Hepatocyte (in vitro differentiated cells): ENCODE measurements at regions not wholly inside any gene's neighbourhood (a gene's known extent, or its start where the extent isn't known, plus 50 kb on each side); places are given as distances from the start of the nearest gene placed in this dataset.

Experiments used
- DNase-seq: peaks from one replicate; pipeline ENCODE4 v3.0.0-alpha.2; 2016; ENCODE audit warnings: low spot score
- H2AFZ ChIP-seq: fragments of 200-600 bp; sonication (generic); 2 replicates; pipeline ENCODE4 v1.6.0; 2016; ENCODE audit warnings: antibody characterized with exemption, mild to moderate bottlenecking
- H3K27ac ChIP-seq: fragments of 200-600 bp; sonication (generic); 2 replicates; pipeline ENCODE4 v1.5.1; 2016; ENCODE audit warnings: mild to moderate bottlenecking
- H3K27me3 ChIP-seq: fragments of 200-600 bp; sonication (generic); 2 replicates; pipeline ENCODE4 v1.6.1; 2016
- H3K36me3 ChIP-seq: fragments of 200-600 bp; sonication (generic); replicated peaks from 2 replicates; pipeline ENCODE4 v1.5.1; 2016; ENCODE audit warnings: low read depth; ENCODE audit not compliant: insufficient read depth
- H3K4me1 ChIP-seq: fragments of 200-600 bp; sonication (generic); 2 replicates; pipeline ENCODE4 v1.5.1; 2016; ENCODE audit warnings: mild to moderate bottlenecking, moderate library complexity; ENCODE audit not compliant: insufficient read depth
- H3K4me2 ChIP-seq: fragments of 200-600 bp; sonication (generic); 2 replicates; pipeline ENCODE4 v1.6.0; 2016
- H3K4me3 ChIP-seq: fragments of 200-600 bp; sonication (generic); 2 replicates; pipeline ENCODE4 v1.5.1; 2016; ENCODE audit warnings: mild to moderate bottlenecking
- H3K79me2 ChIP-seq: fragments of 200-600 bp; sonication (generic); 2 replicates; pipeline ENCODE4 v1.6.0; 2017; ENCODE audit warnings: mild to moderate bottlenecking
- H3K9me2 ChIP-seq: fragments of 200-600 bp; sonication (generic); replicated peaks from 2 replicates; pipeline ENCODE4 v1.6.0; 2017; ENCODE audit warnings: mild to moderate bottlenecking; ENCODE audit not compliant: insufficient read depth
- H3K9me3 ChIP-seq: fragments of 200-600 bp; sonication (generic); 2 replicates; pipeline ENCODE4 v1.5.1; 2016; ENCODE audit warnings: low read depth, mild to moderate bottlenecking
- H4K20me1 ChIP-seq: fragments of 200-600 bp; sonication (generic); 2 replicates; pipeline ENCODE4 v1.6.0; 2016; ENCODE audit warnings: mild to moderate bottlenecking; ENCODE audit not compliant: insufficient read depth, poor library complexity, severe bottlenecking
- EZH2 ChIP-seq: fragments of 200-600 bp; sonication (generic); IDR thresholded peaks from 2 replicates; pipeline ENCODE4 v1.6.1; 2016; ENCODE audit warnings: antibody characterized with exemption, mild to moderate bottlenecking, borderline replicate concordance
- EZH2phosphoT487 ChIP-seq: fragments of 200-600 bp; sonication (generic); IDR thresholded peaks from one replicate; pipeline ENCODE4 v1.6.1; 2018; ENCODE audit warnings: antibody characterized with exemption, mild to moderate bottlenecking, low read depth, moderate library complexity; ENCODE audit not compliant: unreplicated experiment, severe bottlenecking
- WGBS: methylation state at CpG from one replicate; pipeline ENCODE4 v1.1.6; 2016; ENCODE audit warnings: low lambda C conversion rate; ENCODE audit errors: missing lambda C conversion rate; 5-methylcytosine and 5-hydroxymethylcytosine counted together
- TF ChIP-seq, protein P1 (sequence below): fragments of 200-600 bp; sonication (generic); IDR thresholded peaks from 2 replicates; pipeline ENCODE4 v1.5.1; 2016; ENCODE audit warnings: antibody characterized with exemption, mild to moderate bottlenecking; ENCODE audit not compliant: poor library complexity

DNA sequence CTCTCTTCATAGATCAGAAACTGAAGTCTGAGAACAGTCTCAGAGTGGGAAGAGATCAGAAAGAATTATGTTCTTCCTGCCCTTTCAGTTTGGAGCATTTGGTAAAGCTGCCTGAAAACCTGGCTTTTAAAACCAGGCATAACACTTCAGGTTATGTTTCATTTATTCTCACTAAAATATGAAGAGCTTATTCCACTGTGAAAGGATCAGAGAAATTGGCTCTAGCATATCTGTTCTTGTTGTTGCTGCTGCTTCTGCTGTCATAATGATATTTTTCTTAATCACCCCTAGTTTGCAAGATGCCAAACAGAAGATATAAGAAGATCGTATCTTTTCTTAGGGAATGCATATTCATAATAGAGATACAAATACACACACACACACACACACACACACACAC, 476.9 kb downstream of the XIRP2 start:
- Histone ChIP-seq H3K9me2 (no peaks in the 10 kb centered on the region), H3K79me2 (no peaks in the 10 kb centered on the region), H3K27me3 (no peaks in the 10 kb centered on the region), H3K36me3 (no peaks in the 10 kb centered on the region), H3K4me3 (no peak overlapping the region), H3K4me2 (no peak overlapping the region), H3K27ac (no peak overlapping the region), H3K9me3 (no peaks in the 10 kb centered on the region), H4K20me1 (no peaks in the 10 kb centered on the region), H2AFZ (no peak overlapping the region), H3K4me1 (no peaks in the 10 kb centered on the region)
- WGBS, result 95% methylated on average over 1 of the region's 1 CpG
- TF ChIP-seq EZH2, result no peak
- DNase-seq, result no peak

GRCh38 chr2:167361426-167361825, 473.1 kb downstream of the XIRP2 start:
- no peaks in the 10 kb centered on the region for H3K79me2 ChIP-seq

GRCh38 chr2:167355821-167356220, 467.5 kb downstream of the XIRP2 start:
- TF ChIP-seq EZH2phosphoT487 (no peak), EZH2 (no peak)
- TF ChIP-seq, protein P1, sequence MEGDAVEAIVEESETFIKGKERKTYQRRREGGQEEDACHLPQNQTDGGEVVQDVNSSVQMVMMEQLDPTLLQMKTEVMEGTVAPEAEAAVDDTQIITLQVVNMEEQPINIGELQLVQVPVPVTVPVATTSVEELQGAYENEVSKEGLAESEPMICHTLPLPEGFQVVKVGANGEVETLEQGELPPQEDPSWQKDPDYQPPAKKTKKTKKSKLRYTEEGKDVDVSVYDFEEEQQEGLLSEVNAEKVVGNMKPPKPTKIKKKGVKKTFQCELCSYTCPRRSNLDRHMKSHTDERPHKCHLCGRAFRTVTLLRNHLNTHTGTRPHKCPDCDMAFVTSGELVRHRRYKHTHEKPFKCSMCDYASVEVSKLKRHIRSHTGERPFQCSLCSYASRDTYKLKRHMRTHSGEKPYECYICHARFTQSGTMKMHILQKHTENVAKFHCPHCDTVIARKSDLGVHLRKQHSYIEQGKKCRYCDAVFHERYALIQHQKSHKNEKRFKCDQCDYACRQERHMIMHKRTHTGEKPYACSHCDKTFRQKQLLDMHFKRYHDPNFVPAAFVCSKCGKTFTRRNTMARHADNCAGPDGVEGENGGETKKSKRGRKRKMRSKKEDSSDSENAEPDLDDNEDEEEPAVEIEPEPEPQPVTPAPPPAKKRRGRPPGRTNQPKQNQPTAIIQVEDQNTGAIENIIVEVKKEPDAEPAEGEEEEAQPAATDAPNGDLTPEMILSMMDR, result no peak
- Histone ChIP-seq H3K4me2 (no peak overlapping the region), H3K4me1 (no peaks in the 10 kb centered on the region), H2AFZ (no peak overlapping the region), H3K9me3 (no peaks in the 10 kb centered on the region), H3K36me3 (no peaks in the 10 kb centered on the region), H3K9me2 (no peaks in the 10 kb centered on the region), H3K27ac (no peak overlapping the region), H3K79me2 (no peaks in the 10 kb centered on the region), H4K20me1 (no peaks in the 10 kb centered on the region), H3K27me3 (no peaks in the 10 kb centered on the region), H3K4me3 (no peak overlapping the region)
- DNase-seq, result no peak

More at GRCh38 chr2:167361426-167361825, 473.1 kb downstream of the XIRP2 start:
- Histone ChIP-seq H2AFZ (no peak overlapping the region), H3K27ac (no peak overlapping the region), H3K4me1 (no peaks in the 10 kb centered on the region), H4K20me1 (no peaks in the 10 kb centered on the region), H3K4me2 (no peak overlapping the region), H3K9me2 (no peaks in the 10 kb centered on the region), H3K36me3 (no peaks in the 10 kb centered on the region), H3K27me3 (no peaks in the 10 kb centered on the region), H3K9me3 (no peaks in the 10 kb centered on the region), H3K4me3 (no peak overlapping the region)
- DNase-seq, result no peak
- TF ChIP-seq EZH2 (no peak), EZH2phosphoT487 (no peak)
- TF ChIP-seq, protein P1, result no peak
- 47% methylated on average over 2 of the region's 2 CpGs for WGBS

DNA sequence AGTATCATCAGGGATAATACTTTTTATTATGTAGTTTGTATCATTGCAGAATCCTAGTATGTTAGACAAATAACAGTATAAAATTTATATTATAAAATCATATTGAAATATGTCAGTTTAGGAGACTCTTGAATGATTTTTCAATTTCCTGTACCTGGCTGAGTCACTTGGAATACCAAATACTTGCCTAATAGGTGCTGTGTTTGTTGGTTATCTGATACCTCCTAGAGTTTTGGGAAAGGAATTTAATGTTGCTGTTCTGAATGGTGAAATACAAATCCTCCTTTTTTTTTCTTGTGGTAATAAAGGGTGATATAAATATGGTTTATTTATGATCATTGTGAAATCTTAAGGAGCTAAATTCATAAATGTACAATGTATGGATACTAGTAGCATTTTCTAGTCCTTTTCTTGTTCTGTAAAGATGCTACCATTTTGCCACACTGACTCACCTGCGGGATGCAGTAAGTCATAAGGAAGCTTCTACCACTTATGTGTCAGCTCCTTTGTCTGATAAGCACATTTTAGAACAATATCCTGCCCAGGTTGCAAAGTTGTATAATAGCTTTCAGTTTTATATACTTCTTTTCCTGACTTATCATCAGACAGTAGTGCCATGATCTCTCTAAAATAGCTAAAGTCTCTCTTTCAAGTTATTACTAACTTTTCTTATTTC, 465.5 kb downstream of the XIRP2 start:
- no peaks in the 10 kb centered on the region for H3K27me3 ChIP-seq
- H3K36me3 ChIP-seq, result no peaks in the 10 kb centered on the region
- H4K20me1 ChIP-seq, result no peaks in the 10 kb centered on the region
- H3K4me3 ChIP-seq, result no peak overlapping the region
- no peak overlapping the region for H3K4me2 ChIP-seq
- DNase-seq, result no peak
- WGBS, result 85% methylated on average over 1 of the region's 1 CpG
- TF ChIP-seq EZH2 (no peak), EZH2phosphoT487 (no peak)
- TF ChIP-seq, protein P1, result no peak
- H3K4me1 ChIP-seq, result no peaks in the 10 kb centered on the region
- no peak overlapping the region for H3K27ac ChIP-seq
- H3K9me2 ChIP-seq, result no peaks in the 10 kb centered on the region
- no peak overlapping the region for H2AFZ ChIP-seq
- no peaks in the 10 kb centered on the region for H3K79me2 ChIP-seq
- H3K9me3 ChIP-seq, result no peaks in the 10 kb centered on the region
